Hindlimb muscle (tissue), 1 donor: ENCODE measurements at regions not wholly inside any gene's neighbourhood (a gene's known extent, or its start where the extent isn't known, plus 50 kb on each side); places are given as distances from the start of the nearest gene placed in this dataset.

Source experiments
- DNase-seq: peaks from one replicate; pipeline ENCODE4 v3.0.0-alpha.2; 2013

DNA sequence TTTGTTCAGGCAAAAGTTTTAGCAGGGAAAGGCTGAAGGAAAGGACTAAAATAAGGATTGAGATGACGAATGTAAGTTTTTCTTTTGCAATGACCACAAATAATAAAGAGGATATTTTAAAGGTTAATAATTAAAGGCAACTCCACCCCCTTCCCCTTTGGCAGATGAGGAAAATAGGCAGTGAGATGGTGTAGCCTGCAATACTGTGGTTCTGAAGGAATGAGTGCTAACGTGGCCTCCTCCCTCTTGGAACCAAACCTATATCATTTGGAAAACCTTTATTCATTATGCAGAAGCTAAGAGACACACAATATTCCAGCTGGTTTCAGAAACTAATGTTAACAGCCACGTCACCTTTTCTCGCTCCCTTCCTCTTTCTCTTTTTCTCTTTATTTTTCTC is 70.9 kb upstream of the COL1A2 start:
- DNase-seq = peak; percentile 67

DNA sequence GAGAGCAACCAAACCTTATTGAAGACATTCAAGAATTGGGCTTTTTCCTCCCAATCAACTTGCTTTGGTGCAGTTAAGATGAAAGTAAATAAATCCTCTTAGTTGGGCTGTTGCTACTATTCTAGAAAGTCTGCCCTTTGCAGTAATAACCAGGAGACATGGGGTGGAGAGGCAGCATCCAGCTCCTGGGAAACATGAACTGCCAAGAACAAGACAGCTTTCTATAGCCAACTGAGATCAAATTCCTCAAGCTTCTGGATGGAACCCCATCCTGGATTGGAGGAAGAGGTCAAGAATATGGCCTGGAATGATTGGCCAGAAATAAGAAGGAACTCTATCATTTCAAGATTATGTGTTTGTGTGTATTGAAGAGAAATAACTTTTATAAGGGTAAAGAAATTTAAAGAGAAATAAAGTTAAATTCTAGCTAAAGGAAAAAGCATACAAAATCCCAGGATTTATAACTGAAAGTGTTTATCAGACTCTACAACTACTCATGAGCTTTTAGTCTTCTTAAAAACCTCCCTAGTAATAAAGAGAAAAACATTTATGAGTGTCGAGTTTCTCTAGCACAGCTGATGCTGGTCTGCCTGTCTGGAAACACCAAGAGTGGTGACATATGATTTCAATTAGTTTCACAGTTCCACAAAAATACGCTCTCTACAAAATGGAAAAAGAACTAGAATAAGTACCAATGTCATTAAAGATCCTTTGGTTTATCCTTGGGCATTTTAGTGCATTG is 70.1 kb upstream of the COL1A2 start:
- DNase-seq = peak; percentile 67

DNA sequence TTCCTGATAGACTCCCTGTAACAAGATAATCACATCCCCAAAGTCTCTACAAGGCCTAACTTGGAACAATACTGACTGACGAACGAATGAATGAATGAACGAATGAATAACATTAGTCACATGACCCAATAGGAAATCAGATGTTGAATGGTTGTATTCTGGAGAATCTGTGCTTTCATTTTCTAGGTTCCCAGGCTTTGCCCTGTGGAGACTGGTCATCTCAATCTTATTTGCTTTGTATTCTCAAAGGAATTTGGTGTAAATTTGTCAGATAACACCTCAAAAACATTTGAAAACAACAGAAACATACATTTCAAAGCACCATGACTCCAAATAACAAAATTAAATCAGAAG is 69.6 kb upstream of the COL1A2 start:
- no peak for DNase-seq

DNA sequence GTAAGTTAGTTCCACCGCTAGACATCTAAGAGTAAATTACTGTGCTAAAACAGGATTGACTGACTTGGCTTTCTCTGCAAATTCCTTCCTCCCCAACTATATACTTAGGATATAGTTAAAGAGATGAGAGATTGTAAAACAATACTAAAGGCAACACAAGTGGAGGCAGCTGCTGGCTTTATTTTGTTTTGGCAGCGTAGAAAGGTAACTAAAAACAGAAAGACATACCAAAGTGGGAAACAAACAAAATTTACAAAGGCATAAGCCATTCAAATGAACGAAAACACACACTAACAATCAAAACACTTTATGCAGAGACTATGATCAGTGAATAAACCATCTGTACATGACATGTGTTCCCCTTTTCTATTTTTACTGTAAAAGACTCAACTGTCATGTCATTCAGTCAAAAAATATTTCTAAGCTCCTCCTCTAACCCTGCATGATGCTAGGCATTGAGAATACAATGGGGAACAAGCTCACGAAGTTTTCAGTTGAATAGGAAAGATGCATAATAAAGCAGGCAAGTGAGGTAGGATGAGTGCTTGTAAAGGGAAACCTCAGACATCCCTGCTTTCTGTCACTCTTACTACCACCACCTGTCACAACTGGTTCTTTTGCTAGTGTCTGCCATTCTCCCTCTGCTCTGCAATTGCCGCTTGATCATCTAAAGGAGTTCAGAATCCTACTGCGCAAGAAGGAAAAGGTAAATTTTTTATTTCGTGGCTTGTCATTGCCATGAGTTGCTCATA is 64.2 kb upstream of the COL1A2 start:
- DNase-seq = no peak

DNA sequence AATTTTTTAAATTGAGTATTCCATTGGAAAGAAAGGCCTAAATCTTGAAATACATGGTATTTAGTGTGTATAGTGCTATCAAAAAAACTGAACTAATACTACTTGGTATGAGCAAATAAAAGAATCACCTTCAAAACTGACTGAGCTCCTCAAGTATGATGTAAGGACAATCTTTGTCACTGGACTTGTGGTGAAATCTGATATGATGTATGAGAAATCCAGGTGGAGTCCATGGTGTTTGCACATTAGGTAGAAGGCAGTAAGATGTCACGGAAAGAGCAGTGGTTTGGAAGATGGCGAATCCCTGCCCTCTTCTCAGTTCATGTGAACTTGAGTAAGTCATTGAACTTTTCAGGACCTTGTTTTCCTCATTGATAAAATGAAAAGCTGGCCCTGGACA is 62.1 kb upstream of the COL1A2 start:
- no peak for DNase-seq

DNA sequence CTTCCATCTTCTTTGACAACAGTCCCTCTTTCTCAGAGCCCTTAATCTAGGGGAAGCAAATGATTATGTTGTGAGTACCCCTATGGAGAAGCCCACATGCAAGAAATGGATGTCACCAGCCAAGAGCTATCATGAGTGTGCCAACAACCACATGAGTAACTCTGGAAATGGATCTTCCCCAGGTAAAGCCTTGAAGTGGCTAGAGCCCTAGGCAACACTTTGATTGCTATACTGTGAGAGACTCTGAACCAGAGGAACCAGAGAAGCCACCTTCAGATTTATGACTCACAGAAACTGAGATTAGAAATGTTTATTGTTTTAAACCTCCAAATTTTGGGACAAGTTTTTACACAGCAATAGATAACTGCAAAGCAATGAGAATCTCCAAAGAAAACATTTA is 60.9 kb upstream of the COL1A2 start:
- DNase-seq = no peak

DNA sequence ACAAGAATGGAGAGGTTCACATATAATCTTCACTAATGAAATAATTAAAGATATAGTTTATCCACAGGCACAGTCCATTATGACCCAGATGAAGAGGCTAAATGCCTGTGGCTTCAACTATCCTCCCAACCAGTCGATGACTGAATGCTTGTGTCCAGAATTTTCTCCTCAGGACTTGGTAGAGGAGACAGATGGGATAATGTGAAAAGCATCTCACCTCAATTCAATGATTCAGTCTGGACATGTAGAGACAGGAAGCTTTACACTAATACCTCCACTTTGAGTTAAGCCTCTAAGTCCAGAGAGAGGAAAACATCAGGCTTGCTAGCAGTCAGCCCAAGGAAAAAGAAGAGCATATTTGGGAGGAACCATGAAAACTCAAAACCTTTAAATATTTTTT is 59.1 kb upstream of the COL1A2 start:
- DNase-seq = no peak

DNA sequence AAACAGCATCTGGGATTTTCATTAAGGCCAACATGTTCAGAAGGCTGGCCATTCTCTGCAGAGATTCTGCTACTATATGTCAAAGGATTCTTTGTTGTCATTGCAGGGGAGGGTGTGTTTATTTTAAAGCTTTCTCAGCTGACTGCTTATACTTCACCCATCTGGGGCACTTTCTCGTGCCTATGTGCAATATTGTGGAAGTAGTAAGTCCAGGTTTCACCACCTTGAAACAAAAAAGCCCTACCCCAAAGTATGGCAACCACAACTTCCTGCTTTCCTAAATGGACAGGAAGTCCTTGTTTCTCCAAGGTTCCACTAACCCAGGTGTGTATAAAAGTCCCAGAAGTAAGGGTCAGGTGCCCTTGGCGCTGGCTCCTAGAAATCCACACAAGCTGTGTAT is 58.7 kb upstream of the COL1A2 start:
- no peak for DNase-seq

DNA sequence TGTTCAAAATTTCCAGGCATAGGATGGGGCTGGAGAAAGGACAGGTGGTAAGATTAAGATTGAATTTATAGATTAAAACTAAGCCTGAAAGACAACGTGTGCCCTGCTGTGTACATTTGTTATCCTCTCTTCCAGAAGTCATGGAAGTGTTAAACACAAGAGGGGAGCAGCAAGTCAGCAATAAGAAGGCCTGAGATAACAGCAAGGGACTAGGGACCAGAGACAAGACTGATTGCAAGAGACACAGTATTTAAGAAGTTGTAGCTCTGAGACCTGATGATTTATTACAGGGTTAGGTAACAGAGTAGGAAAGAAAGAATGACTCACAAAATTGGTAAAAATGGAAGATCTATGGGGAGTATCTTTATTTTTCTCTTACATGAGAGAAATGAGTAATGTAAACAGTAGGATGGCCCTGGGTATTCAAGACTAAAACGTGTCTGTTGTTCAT is 55.7 kb upstream of the COL1A2 start:
- no peak for DNase-seq

DNA sequence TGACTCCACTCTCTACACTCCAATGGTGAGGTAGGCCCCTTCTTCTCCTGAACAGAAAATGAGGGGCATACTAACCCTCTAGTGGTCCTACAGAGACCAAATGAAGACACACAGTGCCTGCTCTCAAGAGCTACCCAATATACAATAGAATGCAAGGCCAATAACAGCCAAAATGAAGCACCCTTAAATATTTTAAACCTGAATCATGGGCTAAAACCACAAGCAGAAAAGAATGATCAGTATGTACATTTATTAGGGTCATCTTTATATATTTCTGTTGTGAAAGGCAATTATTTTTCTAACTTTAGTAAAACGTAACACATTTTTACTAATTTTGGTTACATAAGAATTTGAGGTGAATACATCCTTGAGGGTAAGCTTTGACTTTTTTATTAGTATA is 49.9 kb upstream of the COL1A2 start:
- no peak for DNase-seq
